ENCODE measurements at regions not wholly inside any gene's neighbourhood (a gene's known extent, or its start where the extent isn't known, plus 50 kb on each side); places are given as distances from the start of the nearest gene placed in this dataset.
"Not testable (repeated sequence)": the region's sequence is repeated elsewhere in the genome, so short reads cannot be mapped to it uniquely, and the experiment has no call there.

GRCh38 chr15:89028036-89028435 is 60.2 kb upstream of the ABHD2 start:
- no peak for DNase-seq (ENCODE audit: low read depth in 2 of 2)

DNA sequence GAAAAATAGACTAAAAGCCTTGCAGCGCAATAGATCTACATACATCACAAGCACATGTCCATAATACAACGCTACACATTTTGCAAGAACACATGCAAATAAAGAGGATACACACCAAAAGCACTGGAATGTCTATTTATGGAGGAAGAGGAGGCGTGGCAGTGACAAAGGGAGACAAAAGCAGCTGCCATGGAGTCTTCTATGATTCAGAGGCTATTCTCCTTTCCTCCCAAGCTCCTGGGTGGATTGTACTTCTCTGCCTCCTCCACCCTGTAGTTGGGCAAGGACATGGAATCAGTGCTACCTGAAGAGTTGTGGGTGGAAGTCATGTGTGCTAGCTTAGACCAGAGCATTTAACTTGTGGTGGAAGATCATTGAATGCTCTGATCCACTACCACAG is 57.9 kb upstream of the ABHD2 start:
- DNase-seq (ENCODE audit: low read depth in 2 of 2) = no peak

DNA sequence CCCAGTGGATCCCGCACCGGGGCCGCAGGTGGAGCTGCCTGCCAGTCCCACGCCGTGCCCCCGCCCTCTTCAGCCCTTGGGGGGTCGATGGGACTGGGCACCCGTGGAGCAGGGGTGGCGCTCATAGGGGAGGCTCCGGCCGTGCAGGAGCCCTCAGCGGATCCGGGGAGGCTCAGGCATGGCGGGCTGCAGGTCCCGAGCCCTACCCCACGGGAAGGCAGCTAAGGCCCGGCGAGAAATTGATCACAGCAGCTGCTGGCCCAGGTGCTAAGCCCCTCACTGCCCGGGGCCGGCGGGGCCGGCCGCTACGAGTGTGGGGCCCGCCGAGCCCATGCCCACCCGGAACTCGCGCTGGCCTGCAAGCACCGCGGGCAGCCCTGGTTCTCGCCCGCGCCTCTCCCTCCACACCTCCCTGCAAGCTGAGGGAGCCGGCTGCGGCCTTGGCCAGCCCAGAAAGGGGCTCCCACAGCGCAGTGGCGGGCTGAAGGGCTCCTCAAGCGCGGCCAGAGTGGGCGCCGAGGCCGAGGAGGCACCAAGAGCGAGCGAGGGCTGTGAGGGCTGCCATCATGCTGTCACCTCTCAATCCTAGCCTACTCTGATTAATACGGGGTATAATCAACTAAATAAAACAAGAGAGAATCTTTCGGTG is 56.5 kb upstream of the ABHD2 start:
- not testable (repeated sequence) for DNase-seq (ENCODE audit: low read depth in 2 of 2)

GRCh38 chr15:89034305-89034704 is 54.0 kb upstream of the ABHD2 start:
- DNase-seq (ENCODE audit: low read depth in 2 of 2) = peak; percentile 5 to 50

DNA sequence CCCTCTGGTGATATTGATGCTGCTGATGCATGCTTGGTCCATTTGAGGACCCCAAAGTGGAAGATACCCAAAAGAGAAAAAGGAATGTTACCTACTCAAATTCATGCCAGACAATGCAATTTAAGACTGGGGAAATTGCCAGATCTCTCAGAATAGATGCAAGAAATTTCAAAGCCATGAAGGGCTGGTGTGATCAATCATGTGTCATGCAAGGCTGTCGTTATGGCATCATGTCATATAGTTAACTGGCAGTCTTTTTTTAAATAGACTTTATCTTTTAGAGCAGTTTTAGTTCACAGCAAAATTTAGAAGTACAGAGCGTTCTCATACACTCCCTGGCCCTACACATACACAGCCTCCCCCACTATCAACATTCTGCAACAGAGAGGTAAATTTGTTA is 53.1 kb upstream of the ABHD2 start:
- DNase-seq (ENCODE audit: low read depth in 2 of 2) = no peak

- DNase-seq (ENCODE audit: low read depth in 2 of 2) = no peak
Observed at GRCh38 chr15:89035658-89036057, 52.6 kb upstream of the ABHD2 start.

DNA sequence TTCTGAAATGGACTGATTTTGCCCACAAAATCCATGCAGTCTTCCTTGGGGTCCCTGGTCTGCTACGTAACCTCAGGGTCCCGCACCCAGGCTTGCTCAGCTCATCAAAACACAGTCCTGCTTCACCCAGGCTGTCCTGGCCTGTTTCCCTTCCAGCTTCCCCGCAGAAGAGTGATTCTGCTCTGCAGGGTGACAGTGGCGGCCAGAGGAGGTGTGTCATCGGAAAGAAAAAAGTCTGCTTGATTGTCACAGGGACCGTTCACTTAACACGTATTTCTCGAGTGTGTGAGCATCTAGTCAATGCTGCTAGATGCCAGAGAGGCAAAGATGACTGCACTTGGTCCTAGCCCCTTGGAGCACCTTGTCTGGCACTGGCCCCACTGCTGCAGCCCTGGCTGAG is 50.1 kb upstream of the ABHD2 start:
- DNase-seq (ENCODE audit: low read depth in 2 of 2) = no peak
